Endothelial cell of umbilical vein (primary cell): ENCODE measurements at regions not wholly inside any gene's neighbourhood (a gene's known extent, or its start where the extent isn't known, plus 50 kb on each side); places are given as distances from the start of the nearest gene placed in this dataset.

Experiments used
- BruUV-seq: library from RNA; stranded (reverse); fragments of 400-500 nt; replicated peaks from 2 replicates; lab custom pipeline; 2021; lab: Mats Ljungman, UMichigan
- CTCF ChIA-PET: fragments of 300-600, 350-600 bp; sonication (Branson Sonifier 250); formaldehyde crosslinking; loops from one replicate; lab custom pipeline; 2021; ENCODE audit warnings: antibody characterized with exemption, inconsistent platforms; lab: Charles Lee
- POLR2A ChIA-PET: fragments of 300-600, 350-600 bp; sonication (Branson Sonifier 250); formaldehyde crosslinking; loops from one replicate; lab custom pipeline; 2021; ENCODE audit warnings: antibody characterized with exemption, inconsistent platforms; lab: Charles Lee
- DNase-seq: peaks from one replicate; pipeline ENCODE4 v3.0.0-alpha.2; 2011; ENCODE audit warnings: low read depth, low spot score
- FAIRE-seq: peaks from 2 replicates; lab custom pipeline; 2011; peaks lifted over from hg19 to GRCh38; lab: Jason Lieb, UNC
- H2AFZ ChIP-seq: 2 replicates; pipeline ENCODE4 v1.6.0; 2012; ENCODE audit warnings: low read depth, low read length, control low read depth, inconsistent platforms
- H3K27ac ChIP-seq: 2 replicates; pipeline ENCODE4 v1.5.1; 2011; ENCODE audit warnings: low read depth, mild to moderate bottlenecking, control low read depth, low read length, moderate library complexity; ENCODE audit not compliant: insufficient read depth
- H3K27me3 ChIP-seq, 2 experiments: 2 replicates each; pipeline versions ENCODE4 v1.6.0 to v1.6.1; 2011; ENCODE audit warnings: low read length in 2 of 2, mixed read lengths in 1 of 2; ENCODE audit not compliant: control insufficient read depth in 2 of 2, insufficient read depth in 2 of 2
- H3K36me3 ChIP-seq, 2 experiments: 2 replicates in 1 of 2; 3 replicates in 1 of 2; pipeline ENCODE4 v1.5.1; 2011; ENCODE audit warnings: low read length in 2 of 2, mild to moderate bottlenecking in 1 of 2, moderate library complexity in 1 of 2; ENCODE audit not compliant: control insufficient read depth in 2 of 2, insufficient read depth in 2 of 2; ENCODE audit errors: extremely low read depth in 1 of 2
- H3K4me1 ChIP-seq: 3 replicates; pipeline ENCODE4 v1.5.1; 2011; ENCODE audit warnings: mild to moderate bottlenecking, low read length; ENCODE audit not compliant: control insufficient read depth, insufficient read depth; ENCODE audit errors: extremely low read depth
- H3K4me2 ChIP-seq: 2 replicates; pipeline ENCODE4 v1.6.1; 2011; ENCODE audit warnings: low read length, control low read depth, mixed read lengths; ENCODE audit not compliant: insufficient read depth
- H3K4me3 ChIP-seq, 3 experiments: fragments of 200-600 bp in 1 of 3; sonication (generic), shearing (Covaris generic) in 1 of 3; replicated peaks in 1 of 3; 2 replicates each; pipeline ENCODE4 v1.5.1; 2011 to 2016; ENCODE audit warnings: control low read depth in 3 of 3, low read length in 3 of 3, mild to moderate bottlenecking in 2 of 3, inconsistent platforms in 1 of 3, low read depth in 1 of 3, moderate library complexity in 1 of 3; ENCODE audit not compliant: insufficient read depth in 1 of 3
- H3K79me2 ChIP-seq: 2 replicates; pipeline ENCODE4 v1.6.0; 2012; ENCODE audit warnings: low read length, inconsistent platforms; ENCODE audit not compliant: control insufficient read depth, insufficient read depth
- H3K9ac ChIP-seq: replicated peaks from 2 replicates; pipeline ENCODE3; 2011; ENCODE audit warnings: low read length, control low read depth; ENCODE audit not compliant: insufficient read depth; ENCODE audit errors: extremely low read depth
- H3K9me1 ChIP-seq: replicated peaks from 3 replicates; pipeline ENCODE4 v1.6.0; 2011; ENCODE audit warnings: mild to moderate bottlenecking, low read length; ENCODE audit not compliant: control insufficient read depth, insufficient read depth; ENCODE audit errors: extremely low read depth
- H3K9me3 ChIP-seq: replicated peaks from 2 replicates; pipeline ENCODE4 v1.5.1; 2012; ENCODE audit warnings: low read length, inconsistent platforms; ENCODE audit not compliant: control insufficient read depth, insufficient read depth
- H4K20me1 ChIP-seq: replicated peaks from 2 replicates; pipeline ENCODE3; 2011; ENCODE audit warnings: mild to moderate bottlenecking, low read length; ENCODE audit not compliant: control insufficient read depth, insufficient read depth; ENCODE audit errors: extremely low read depth
- EZH2 ChIP-seq: IDR thresholded peaks from 2 replicates; pipeline ENCODE4 v1.6.1; 2012; ENCODE audit warnings: borderline replicate concordance, low read depth, mild to moderate bottlenecking, moderate library complexity, low read length, inconsistent platforms; ENCODE audit not compliant: severe bottlenecking
- FOS ChIP-seq: IDR thresholded peaks from 2 replicates; pipeline ENCODE4 v1.6.1; 2011; ENCODE audit warnings: mild to moderate bottlenecking, low read length, moderate library complexity, borderline replicate concordance; ENCODE audit not compliant: insufficient read depth
- GATA2 ChIP-seq: IDR thresholded peaks from 2 replicates; pipeline ENCODE4 v1.7.0; 2011; ENCODE audit warnings: low read depth, mild to moderate bottlenecking, moderate library complexity, mixed read lengths, low read length; ENCODE audit not compliant: insufficient read length, insufficient read depth
- JUN ChIP-seq: IDR thresholded peaks from 2 replicates; pipeline ENCODE4 v1.6.1; 2011; ENCODE audit warnings: borderline replicate concordance, low read depth; ENCODE audit not compliant: insufficient read length, insufficient read depth
- MYC ChIP-seq: IDR thresholded peaks from one replicate; pipeline ENCODE4 v1.6.1; 2011; ENCODE audit warnings: mild to moderate bottlenecking, low read depth, low read length
- POLR2A ChIP-seq: IDR thresholded peaks from 2 replicates; pipeline ENCODE4 v1.6.1; 2012; ENCODE audit warnings: low read depth, mild to moderate bottlenecking, control low read depth, low read length
- POLR2AphosphoS5 ChIP-seq: IDR thresholded peaks from 2 replicates; pipeline ENCODE4 v1.6.1; 2012; ENCODE audit warnings: low read depth, mild to moderate bottlenecking, control low read depth, low read length, moderate library complexity; ENCODE audit not compliant: insufficient read depth
- dilution Hi-C: fragments of 300-500 bp; cut with MboI; formaldehyde crosslinking; loops from one replicate; pipeline ENCODE4 v1.15.0; 2019; ENCODE audit warnings: low sequenced_read_pairs; ENCODE audit not compliant: extremely low pct_ligation_motif_present
- intact Hi-C: fragments of 100-400 bp; cut with micrococcal nuclease; formaldehyde crosslinking; loops from one replicate; pipeline ENCODE4 v1.10.0; 2022
- TF ChIP-seq, protein P1 (sequence below): IDR thresholded peaks from 2 replicates; pipeline ENCODE4 v1.6.1; 2011; ENCODE audit not compliant: insufficient read depth, insufficient read length
- TF ChIP-seq, protein P2 (sequence below), 2 donors: IDR thresholded peaks; 1 replicate in 1 of 2; 2 replicates in 1 of 2; pipeline ENCODE4 v1.5.1; 2011; ENCODE audit warnings: low read length in 2 of 2, mild to moderate bottlenecking in 2 of 2, moderate library complexity in 2 of 2, control low read depth in 1 of 2, inconsistent platforms in 1 of 2, low read depth in 1 of 2; ENCODE audit not compliant: insufficient read depth in 1 of 2; ENCODE audit errors: extremely low read depth in 1 of 2

DNA sequence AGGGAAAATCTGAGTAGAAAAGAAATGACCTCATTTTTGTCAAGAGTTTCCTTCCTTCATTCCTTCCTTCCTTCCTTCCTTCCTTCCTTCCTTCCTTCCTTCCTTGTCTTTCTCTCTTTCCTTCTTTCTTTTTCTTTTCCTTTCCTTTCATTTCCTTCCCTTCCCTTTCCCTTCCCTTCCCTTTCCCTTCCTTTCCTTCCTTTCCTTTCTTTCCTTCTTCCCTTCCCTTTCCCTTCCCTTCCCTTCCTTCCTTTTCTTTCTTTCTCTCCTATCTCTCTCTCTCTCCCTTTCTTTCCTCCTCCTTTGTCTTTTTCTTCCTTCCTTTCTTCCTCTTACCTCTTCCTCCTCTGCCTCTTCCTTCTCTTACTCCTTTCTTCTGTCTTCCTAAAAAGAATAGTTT, 347.6 kb downstream of the FAM47A start:
- no peaks in the 10 kb centered on the region for H3K36me3 ChIP-seq
- no peaks in the 10 kb centered on the region for H4K20me1 ChIP-seq
- ChIA-PET CTCF (no interaction called here), POLR2A (no interaction called here)
- no peak overlapping the region for H3K4me2 ChIP-seq
- intact Hi-C loops (no loop called here), dilution Hi-C loops (no loop called here)
- FAIRE-seq (no peak), DNase-seq (no peak)
- TF ChIP-seq JUN (no peak), EZH2 (no peak), POLR2AphosphoS5 (no peak), GATA2 (no peak), POLR2A (no peak), FOS (no peak), MYC (no peak)
- TF ChIP-seq, protein P1, sequence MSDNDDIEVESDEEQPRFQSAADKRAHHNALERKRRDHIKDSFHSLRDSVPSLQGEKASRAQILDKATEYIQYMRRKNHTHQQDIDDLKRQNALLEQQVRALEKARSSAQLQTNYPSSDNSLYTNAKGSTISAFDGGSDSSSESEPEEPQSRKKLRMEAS, result no peak
- TF ChIP-seq, protein P2, sequence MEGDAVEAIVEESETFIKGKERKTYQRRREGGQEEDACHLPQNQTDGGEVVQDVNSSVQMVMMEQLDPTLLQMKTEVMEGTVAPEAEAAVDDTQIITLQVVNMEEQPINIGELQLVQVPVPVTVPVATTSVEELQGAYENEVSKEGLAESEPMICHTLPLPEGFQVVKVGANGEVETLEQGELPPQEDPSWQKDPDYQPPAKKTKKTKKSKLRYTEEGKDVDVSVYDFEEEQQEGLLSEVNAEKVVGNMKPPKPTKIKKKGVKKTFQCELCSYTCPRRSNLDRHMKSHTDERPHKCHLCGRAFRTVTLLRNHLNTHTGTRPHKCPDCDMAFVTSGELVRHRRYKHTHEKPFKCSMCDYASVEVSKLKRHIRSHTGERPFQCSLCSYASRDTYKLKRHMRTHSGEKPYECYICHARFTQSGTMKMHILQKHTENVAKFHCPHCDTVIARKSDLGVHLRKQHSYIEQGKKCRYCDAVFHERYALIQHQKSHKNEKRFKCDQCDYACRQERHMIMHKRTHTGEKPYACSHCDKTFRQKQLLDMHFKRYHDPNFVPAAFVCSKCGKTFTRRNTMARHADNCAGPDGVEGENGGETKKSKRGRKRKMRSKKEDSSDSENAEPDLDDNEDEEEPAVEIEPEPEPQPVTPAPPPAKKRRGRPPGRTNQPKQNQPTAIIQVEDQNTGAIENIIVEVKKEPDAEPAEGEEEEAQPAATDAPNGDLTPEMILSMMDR (IDR thresholded peaks at IDR 0.05; ENCODE audit: extremely low read depth in 1 of 2, insufficient read depth in 1 of 2, low read depth in 1 of 2, low read length in 2 of 2), result no peak
- no peaks in the 10 kb centered on the region for H3K27me3 ChIP-seq
- no peak overlapping the region for H3K27ac ChIP-seq
- H2AFZ ChIP-seq, result no peak overlapping the region
- BruUV-seq, result no TSS peak
- H3K9ac ChIP-seq, result no peak overlapping the region
- H3K4me1 ChIP-seq, result no peaks in the 10 kb centered on the region
- no peaks in the 10 kb centered on the region for H3K9me1 ChIP-seq
- H3K79me2 ChIP-seq, result no peaks in the 10 kb centered on the region
- H3K9me3 ChIP-seq, result no peaks in the 10 kb centered on the region
- H3K4me3 ChIP-seq, result no peak overlapping the region
